GM19463 (cell line): ENCODE measurements at regions not wholly inside any gene's neighbourhood (a gene's known extent, or its start where the extent isn't known, plus 50 kb on each side); places are given as distances from the start of the nearest gene placed in this dataset.
A peak's percentile ranks its signal among the peaks of the same experiment; 100 is the strongest.
"Not testable (repeated sequence)": the region's sequence is repeated elsewhere in the genome, so short reads cannot be mapped to it uniquely, and the experiment has no call there.

Experiments used
- ATAC-seq: cut with Tn5 transposase; IDR thresholded peaks from one replicate; pipeline ENCODE4 v1.9.1; 2021; ENCODE audit warnings: mild to moderate bottlenecking, moderate library complexity; ENCODE audit not compliant: unreplicated experiment

DNA sequence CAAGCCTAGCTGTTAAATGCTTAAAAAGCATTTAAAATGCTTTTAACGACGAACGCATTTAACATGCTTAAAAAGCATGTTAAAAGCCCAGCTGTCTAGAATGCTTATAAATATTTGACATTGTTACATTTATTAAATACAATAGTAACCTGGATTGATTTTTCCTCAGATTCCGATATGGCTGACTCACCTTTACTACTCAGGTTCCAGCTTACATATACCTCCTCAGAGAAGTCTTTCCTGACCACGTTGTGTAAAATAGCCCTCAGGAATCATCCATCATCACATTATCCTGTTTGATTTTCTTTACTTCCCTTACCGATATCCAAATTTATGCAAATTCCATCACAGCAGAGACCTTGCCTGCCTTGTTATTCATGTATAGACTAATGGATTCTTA is 51.4 kb downstream of the SLC41A2 start:
- no peak for ATAC-seq

DNA sequence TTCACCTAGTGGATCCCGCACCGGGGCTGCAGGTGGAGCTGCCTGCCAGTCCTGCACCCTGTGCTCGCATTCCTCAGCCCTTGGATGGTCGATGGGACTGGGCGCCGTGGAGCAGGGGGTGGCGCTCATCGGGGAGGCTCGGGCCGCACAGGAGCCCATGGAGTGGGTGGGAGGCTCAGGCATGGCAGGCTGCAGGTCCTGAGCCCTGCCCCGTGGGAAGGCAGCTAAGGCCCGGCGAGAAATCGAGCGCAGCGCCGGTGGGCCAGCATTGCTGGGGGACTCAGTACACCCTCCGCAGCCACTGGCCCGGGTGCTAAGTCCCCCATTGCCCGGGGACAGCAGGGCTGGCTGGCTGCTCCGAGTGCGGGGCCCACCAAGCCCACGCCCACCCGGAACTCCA is 52.6 kb downstream of the SLC41A2 start:
- ATAC-seq: not testable (repeated sequence)

DNA sequence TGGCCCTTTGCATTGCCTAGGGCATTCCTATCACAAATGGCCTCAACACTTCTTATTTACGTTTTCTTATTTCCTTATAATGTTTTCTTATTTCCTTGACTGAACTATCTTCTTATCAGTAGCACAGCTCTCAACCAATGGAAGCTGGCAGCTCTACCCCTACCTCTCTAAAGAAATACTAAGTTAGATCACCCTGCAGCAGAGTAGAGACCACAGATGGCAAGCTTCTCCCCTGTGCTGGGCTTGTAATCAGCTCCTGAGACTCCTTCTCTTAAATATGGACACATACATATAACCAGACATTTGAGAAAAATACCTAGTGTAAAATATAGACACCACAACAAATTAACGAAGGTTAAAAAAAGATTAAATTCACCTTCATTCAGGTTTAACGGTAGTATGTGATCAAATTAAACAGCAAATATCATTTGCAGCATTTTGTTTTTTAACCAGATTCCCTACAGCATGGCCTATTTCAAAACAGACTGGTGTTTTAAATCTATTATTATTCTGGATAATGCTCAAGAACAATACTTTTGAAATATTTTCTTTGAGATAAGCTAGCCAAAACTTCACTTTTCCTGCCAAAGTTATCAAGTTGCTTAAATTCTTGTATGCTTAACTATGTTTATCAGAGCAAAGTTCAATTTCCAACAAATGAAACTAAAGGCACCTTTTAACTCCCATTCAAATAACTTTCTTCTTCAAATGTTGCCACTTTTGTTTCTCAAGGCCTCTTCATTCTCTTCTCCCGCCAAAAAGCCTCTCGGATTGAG is 54.3 kb downstream of the SLC41A2 start:
- no peak for ATAC-seq

DNA sequence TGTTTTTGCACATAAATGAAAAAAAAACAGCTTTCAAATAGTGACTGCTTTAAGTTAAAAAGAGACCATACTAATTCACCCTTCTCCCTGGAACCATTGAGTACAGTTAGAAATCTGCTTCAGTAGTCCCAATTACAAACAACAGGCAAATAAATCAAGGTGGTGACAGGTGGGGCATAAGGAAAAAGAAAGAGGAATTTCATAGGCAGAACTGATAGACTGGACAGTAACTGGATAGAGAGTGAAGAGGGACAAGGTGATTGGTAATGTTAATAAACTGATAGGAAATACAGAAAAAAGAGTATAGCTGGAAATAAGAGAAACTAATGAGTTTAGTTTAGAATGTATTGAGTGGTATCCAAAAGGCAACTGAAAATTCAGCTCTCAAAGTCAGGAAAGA is 56.0 kb downstream of the SLC41A2 start:
- ATAC-seq: no peak

DNA sequence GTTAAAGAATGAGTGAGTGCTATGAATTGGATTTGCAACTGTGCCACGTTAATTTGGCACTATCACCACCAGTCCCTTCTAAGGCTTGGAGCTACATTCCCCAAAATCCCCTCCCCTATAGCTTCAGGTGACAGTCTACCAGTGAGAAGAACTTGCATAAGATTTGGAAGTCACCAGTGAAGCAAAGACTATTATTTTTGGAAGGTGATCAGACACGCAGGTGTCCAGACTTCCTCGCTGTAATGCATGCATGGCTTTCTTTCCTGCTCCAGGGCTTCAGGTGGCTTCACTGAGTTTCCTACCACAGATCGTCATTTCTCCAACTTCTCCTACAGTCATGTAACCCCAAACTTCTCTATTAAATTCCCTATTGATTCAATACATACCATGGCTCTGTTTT is 61.4 kb downstream of the SLC41A2 start:
- no peak for ATAC-seq

DNA sequence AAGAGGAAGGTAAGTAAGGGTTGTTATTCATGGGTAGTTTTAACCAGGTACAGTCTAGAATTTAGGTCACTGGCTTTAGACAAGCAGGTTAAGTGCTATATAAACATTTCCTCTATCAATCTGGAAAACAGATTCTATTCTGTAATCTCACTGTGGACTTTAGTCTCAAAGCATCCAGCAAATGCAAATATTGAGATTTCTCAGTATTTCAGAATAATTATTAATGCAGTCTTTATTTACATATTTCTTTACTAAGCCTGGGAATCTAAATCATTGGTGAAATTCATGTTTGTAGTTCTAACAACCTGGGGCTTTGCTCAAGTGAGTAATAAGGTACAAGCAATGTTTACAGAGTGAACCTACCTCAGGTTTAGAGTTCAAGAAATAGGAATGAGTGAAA is 61.9 kb downstream of the SLC41A2 start:
- ATAC-seq: no peak

DNA sequence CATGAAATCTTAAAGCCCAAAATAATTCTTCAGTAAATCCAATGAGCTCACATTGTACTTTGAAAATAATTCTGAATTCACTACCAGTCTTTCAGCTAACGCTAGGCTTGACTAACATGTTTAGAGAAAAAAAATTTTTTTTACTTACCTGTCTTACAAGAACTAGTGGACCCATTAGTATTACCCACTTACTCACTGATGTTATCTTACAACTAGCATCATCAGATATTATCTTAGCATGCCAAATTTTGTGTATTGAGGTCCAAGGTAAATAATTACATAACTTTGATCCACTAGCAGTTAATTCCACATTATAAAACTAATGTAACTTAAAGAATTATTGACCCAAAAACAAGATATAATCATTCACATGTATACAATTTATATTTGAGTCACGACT is 62.7 kb downstream of the SLC41A2 start:
- no peak for ATAC-seq

DNA sequence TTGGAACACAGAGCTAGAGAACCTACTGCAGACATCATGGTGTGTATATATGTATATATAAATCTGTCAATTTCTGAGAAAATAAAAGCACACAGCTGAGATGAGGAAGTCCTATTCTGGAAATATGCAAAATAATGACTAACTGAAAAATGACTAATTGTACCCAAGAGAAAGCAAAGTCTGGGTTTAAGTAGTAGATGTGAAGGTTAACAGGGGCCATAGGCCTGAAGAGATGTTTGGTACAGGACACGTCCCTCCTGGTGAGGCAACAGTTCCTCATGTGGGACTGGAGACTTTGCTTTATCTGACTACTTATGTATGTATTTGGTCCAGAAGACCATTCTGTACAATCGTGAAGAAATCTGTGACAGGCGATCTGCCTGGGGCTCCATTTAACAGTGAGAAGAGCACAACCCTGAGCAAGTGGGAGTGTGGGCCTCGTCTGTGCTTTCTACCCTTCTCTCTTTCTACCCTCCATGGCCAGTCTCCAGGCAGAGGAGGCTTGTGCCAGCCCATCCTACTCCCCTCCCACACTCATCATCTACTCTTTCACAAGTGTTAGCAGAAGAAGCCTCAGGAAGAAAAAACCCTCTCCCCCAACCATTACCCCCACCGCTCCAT is 67.5 kb downstream of the SLC41A2 start:
- ATAC-seq: peak; percentile 44

DNA sequence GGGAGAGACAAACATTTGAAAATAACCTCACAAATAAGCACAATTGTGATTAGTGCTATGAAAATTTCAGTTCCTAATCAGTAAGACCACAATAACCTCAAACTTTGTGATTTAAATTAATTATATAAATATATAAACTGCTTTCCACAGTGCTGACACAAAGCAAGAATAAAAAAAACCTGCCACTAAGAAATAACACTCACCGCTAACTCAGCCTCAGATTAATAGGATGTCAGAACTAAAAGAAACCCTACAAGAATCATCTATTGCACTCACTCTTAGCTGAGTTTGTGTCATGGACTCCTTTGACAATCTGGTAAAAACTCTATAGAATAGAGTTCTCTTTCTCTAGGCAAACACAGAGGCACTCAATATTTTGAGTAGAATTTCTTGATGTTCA is 68.4 kb downstream of the SLC41A2 start:
- no peak for ATAC-seq

DNA sequence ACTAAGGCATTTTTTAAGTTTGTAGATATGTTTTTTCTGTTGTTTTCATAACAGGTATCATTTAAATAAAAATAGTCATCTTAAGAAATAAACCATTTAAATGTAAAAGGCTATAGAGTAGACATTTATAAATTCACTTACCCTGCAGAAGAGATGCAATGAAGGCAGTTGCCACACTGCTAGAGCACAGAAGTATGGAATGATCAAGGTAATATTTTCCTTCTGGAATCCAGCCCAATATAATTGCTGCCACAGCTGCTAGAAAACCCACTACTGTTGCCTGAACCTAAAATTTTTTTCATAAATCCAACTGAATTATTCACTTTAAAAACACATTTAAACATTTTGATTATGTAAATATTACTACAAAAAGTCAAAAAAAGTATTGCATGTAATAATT is 69.2 kb downstream of the SLC41A2 start:
- ATAC-seq: no peak

DNA sequence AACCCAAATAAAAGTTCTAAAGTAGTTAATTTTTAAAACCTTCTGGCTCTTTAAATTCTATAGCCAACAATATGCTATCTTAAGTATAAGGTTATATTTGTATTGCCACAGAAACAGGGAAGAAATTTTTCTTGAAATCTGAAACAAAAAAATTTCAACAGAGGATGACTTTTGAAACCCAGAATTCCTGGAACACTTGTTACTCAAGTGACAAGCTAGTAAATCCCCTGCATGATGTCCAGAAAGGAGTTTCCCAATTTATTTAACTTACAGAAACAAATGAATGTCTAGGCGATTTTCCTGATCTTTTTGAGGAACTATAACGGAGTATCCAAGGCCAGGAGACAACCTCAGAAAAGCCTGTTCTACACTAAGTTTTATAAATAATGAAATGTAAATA is 69.6 kb downstream of the SLC41A2 start:
- ATAC-seq: no peak

DNA sequence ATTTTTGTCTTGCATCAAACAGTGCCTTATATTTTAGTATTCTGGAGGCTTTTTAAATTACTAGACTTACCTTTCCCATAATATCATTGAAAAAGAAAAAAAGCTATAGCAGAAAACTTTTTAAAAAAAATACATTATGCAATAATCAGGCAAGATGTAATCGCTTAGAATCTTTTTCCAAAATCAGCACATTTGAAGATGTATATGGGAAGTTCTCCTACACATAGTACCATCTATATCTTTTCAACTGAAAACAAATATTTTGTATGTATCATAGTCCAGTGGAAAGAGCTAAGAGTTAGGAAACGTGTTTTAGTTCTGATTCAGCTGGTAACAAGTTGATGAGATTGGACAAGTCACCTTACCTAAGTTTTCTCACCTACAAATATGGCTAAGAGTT is 70.6 kb downstream of the SLC41A2 start:
- no peak for ATAC-seq

DNA sequence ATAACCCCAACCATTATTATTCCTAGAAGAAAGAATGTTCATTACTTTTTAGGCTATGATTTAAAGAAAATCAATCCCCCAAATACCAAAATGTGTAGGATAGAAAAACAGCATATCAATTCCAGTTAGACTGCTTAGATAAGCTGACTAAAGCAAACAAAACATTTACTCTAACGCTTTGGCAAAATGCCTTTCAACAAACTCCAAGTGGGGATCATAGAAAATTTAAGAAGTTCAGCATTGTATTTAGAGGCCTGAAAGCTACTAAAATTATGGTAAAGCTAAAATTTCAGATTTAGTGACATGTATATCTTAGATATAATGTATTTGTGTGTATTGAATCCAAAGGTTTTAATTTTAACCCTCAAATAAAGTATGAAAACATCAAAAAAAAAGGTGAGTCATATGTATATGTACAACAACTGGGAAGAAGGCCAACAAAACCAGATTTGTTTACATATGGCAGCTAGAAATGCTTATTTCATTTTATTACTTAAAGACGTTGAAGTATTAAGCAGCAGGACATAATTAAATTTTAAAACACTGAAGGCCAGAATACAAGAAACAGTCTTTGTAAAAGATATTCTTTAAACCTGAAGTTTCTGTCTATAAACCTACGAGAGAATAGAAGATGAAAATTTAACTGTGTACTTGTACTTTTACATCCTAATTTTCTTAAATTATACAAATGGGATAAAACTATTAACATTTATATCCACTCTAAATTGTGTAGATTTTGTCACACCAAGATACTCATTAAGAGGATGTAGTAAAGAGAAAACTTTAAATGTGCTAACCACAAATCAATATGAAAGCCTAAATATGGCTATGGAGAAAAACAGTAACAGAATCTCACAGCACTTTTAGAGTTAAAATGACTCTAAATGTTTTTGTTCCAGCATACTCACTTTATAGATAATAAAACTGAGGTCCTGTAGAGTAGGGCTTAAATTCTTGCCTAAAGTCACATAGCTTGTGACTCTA is 71.4 kb downstream of the SLC41A2 start:
- ATAC-seq: no peak

DNA sequence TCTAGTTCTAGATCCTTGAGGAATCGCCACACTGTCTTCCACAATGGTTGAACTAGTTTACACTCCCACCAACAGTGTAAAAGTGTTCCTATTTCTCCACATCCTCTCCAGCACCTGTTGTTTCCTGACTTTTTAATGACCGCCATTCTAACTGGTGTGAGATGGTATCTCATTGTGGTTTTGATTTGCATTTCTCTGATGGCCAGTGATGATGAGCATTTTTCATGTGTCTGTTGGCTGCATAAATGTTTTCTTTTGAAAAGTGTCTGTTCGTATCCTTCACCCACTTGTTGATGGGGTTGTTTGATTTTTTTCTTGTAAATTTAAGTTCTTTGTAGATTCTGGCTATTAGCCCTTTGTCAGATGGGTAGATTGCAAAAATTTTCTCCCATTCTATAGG is 79.2 kb downstream of the SLC41A2 start:
- not testable (repeated sequence) for ATAC-seq

DNA sequence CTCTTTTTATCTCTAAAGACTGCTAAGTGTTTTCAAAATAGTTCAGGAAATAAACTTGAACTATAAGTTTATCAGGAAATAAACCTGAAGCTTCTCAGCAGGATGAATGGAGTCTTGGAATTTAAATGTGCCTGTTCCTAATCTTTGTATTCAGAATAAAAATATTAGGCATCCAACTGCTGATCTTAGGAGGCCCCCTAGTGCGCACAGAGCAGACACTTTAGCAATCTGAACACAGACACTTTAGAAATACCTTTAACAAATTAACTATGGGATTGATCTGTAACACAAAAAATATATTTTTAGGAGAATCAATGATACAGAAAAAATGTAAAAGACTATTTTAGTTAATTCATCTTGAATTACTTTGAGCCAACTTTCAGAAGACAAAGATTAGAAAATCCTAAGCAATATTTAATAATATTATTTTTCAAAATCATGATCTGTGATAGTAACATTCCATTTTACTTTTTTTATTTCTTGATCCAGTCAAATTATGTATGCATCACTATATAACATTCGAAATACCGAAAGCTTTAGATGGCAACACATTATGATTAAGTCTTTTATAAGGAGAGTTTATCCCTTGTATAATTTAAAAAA is 80.9 kb downstream of the SLC41A2 start:
- no peak for ATAC-seq

DNA sequence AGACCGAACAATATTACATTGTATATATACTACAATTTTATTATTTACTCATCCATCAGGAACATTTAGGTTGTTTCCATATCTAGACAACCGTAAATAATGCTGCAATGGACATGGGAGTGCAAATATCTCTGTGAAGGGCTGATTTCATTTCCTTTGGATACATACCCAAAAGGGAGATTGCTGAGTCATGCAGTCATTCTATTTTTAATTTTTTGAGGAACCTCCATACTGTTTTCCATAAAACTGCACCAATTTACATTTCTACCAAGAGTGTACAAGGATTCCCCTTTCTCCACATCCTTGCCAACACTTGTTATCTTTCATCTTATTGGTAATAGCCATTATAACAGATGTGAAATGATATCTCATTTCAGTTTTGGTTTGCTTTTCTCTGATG is 84.7 kb downstream of the SLC41A2 start:
- ATAC-seq: no peak

DNA sequence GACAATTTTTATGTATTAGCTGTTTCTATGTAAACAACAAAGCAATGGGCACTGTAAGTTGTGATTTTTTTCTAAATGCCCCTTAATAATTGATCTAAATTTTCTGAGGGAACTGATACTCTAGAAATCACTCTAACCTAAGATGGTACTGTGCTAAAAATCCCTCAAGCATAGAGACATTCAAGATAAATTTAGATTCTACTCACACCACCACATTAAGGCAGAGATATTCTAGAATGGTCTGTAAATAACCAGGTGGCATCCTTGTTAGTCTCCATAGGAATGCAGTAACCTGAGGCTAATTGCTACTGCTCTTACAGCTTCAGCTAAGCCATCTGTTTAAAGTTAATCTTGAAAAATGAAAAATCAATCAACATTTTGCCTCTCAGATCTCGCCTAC is 87.3 kb downstream of the SLC41A2 start:
- ATAC-seq: peak; percentile 62

DNA sequence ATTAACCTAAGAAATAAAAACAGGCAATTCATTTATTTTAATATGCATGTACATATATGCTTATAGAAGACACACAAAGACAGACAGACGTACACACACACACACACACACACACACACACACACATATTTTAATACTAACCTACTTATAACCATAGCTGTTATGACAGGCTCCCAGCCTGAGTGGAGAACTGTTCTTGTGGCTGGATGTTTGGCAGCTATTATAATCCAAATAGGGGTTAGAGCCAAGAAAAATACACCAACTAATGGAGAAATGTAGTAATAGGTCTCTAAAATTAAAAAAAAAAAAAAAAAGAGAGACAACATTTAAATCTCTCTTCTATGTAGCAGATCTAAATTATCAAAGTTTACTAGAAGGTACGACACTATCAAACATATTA is 91.8 kb downstream of the SLC41A2 start:
- no peak for ATAC-seq

DNA sequence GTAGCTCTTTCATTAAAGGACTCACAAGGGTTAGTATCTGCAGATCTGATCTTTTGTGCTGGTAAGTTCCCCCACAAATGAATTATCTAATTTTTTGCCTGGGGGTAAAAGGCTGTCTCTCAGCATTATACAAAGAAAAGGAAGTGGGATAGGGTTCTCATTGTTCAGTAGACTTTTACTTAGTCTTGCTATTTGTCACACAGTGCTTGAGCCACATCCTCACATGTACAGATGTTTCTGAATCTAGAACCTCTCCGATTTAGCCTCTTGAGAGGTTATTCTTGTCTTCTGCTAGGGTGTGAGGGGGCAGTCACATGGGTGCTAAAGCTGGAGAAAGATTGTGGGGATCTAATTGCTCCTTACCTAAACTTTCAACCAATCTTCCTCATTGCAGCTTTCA is 93.0 kb downstream of the SLC41A2 start:
- ATAC-seq: peak; percentile 77

DNA sequence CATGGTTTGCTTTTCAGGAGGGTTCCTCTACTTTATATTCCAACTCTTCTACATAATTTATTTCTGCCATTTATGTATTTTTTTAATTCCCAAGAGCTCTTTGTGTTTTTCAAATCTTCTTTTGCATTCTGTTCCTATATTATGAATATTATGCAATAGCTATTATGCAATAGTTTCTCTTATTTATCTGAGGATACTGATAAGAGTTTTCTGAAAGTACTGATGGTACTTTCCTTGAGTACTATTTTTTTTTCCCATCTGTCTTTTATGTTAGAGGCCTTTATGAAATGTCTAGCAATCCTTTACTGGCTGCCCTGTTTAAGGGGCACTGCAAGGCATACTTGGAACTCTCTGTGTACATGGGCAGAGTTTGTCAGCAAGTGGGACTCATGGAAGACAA is 93.4 kb downstream of the SLC41A2 start:
- no peak for ATAC-seq

DNA sequence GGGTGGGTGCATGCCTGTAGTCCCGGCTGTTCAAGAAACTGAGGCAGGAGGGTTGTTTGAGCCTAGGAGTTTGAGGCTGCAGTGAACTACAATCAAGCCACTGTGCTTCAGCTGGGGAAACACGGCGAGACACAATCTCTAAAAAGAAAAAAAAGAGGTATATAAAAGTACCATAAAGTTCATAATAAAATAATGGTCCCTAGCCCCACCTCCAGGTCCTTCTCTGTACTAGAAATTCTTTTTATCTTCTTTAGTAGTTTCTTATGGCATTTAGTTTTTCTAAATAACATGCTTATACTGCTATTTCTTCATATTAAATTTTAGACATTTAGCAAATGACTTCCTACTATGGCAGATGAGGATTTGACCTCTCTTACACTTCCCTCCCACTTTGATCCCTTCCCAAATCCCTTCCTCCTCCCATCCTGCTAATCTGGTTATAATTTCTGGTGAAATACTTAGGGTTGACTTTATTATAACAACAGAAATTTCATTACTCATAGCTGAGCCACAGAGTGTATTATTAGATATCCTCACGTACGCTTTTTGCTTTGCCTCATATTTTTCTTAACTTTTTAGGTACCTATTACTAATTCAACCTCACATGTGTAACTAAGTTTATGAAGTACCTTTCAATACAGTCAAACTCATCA is 94.7 kb downstream of the SLC41A2 start:
- no peak for ATAC-seq
